Neural cell (in vitro differentiated cells): ENCODE measurements at regions not wholly inside any gene's neighbourhood (a gene's known extent, or its start where the extent isn't known, plus 50 kb on each side); places are given as distances from the start of the nearest gene placed in this dataset.

Experiments
- RAD21 ChIP-seq: fragments of 450-650 bp; conservative IDR thresholded peaks from 2 replicates; pipeline ENCODE4 v1.6.1; 2014; ENCODE audit warnings: antibody characterized with exemption, mild to moderate bottlenecking, moderate library complexity
- TF ChIP-seq, protein P1 (sequence below): fragments of 450-650 bp; IDR thresholded peaks from 2 replicates; pipeline ENCODE4 v1.5.1; 2014; ENCODE audit warnings: antibody characterized with exemption, mild to moderate bottlenecking, moderate library complexity; ENCODE audit not compliant: poor library complexity, severe bottlenecking

DNA sequence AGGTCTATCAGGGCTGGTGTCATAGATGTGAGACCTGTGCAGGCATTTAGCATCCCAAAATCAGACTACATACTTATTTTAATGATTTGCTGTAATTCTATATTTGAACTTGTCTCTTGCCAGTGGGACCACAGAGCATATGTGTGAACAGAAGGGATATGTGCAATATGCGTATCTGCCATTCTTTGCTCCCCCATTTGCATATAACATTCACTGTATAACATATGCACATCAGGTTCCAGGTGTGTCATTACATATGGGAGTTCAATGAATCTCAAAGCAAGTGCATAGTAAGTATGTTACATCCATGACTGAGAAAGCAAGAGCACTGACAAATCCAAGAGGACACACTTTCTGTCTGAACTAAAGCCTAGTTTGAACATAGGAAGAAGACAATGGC, 1115.1 kb upstream of the CNTN5 start:
- TF ChIP-seq, protein P1, sequence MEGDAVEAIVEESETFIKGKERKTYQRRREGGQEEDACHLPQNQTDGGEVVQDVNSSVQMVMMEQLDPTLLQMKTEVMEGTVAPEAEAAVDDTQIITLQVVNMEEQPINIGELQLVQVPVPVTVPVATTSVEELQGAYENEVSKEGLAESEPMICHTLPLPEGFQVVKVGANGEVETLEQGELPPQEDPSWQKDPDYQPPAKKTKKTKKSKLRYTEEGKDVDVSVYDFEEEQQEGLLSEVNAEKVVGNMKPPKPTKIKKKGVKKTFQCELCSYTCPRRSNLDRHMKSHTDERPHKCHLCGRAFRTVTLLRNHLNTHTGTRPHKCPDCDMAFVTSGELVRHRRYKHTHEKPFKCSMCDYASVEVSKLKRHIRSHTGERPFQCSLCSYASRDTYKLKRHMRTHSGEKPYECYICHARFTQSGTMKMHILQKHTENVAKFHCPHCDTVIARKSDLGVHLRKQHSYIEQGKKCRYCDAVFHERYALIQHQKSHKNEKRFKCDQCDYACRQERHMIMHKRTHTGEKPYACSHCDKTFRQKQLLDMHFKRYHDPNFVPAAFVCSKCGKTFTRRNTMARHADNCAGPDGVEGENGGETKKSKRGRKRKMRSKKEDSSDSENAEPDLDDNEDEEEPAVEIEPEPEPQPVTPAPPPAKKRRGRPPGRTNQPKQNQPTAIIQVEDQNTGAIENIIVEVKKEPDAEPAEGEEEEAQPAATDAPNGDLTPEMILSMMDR: no peak
- TF ChIP-seq RAD21: no peak
